HG03060 (cell line): ENCODE measurements at regions not wholly inside any gene's neighbourhood (a gene's known extent, or its start where the extent isn't known, plus 50 kb on each side); places are given as distances from the start of the nearest gene placed in this dataset.
"Not testable (repeated sequence)": the region's sequence is repeated elsewhere in the genome, so short reads cannot be mapped to it uniquely, and the experiment has no call there.

Source experiments
- ATAC-seq: cut with Tn5 transposase; IDR thresholded peaks from one replicate; pipeline ENCODE4 v1.9.1; 2021; ENCODE audit warnings: low read depth, moderate number of reproducible peaks; ENCODE audit not compliant: unreplicated experiment

GRCh38 chr9:26132746-26133312 lies 454.6 kb upstream of the TUSC1 start:
- ATAC-seq, result no peak

GRCh38 chr9:26131886-26132285 lies 453.6 kb upstream of the TUSC1 start:
- no peak for ATAC-seq

- ATAC-seq, result no peak
These were observed 451.0 kb upstream of the TUSC1 start for GRCh38 chr9:26129217-26129616.

GRCh38 chr9:26125693-26126092 lies 447.4 kb upstream of the TUSC1 start:
- no peak for ATAC-seq

- not testable (repeated sequence) for ATAC-seq
These were observed 437.8 kb upstream of the TUSC1 start for GRCh38 chr9:26116085-26116484.

- no peak for ATAC-seq
These were observed 434.5 kb upstream of the TUSC1 start for GRCh38 chr9:26112724-26113123.

GRCh38 chr9:26086396-26086795 lies 408.2 kb upstream of the TUSC1 start:
- no peak for ATAC-seq

GRCh38 chr9:26081847-26082246 lies 403.6 kb upstream of the TUSC1 start:
- ATAC-seq, result no peak

GRCh38 chr9:26078706-26079105 lies 400.5 kb upstream of the TUSC1 start:
- ATAC-seq, result no peak

GRCh38 chr9:26077860-26078259 lies 399.6 kb upstream of the TUSC1 start:
- no peak for ATAC-seq

- no peak for ATAC-seq
These were observed 389.4 kb upstream of the TUSC1 start for GRCh38 chr9:26067608-26068007.

GRCh38 chr9:26066237-26066636 lies 388.0 kb upstream of the TUSC1 start:
- no peak for ATAC-seq

- no peak for ATAC-seq
These were observed 383.8 kb upstream of the TUSC1 start for GRCh38 chr9:26061948-26062575.

GRCh38 chr9:26058111-26058895 lies 380.1 kb upstream of the TUSC1 start:
- ATAC-seq, result no peak

- ATAC-seq, result no peak
These were observed 378.8 kb upstream of the TUSC1 start for GRCh38 chr9:26057050-26057449.

- no peak for ATAC-seq
These were observed 376.6 kb upstream of the TUSC1 start for GRCh38 chr9:26054600-26055520.

GRCh38 chr9:26053954-26054353 lies 375.7 kb upstream of the TUSC1 start:
- ATAC-seq, result no peak

GRCh38 chr9:26043431-26043830 lies 365.2 kb upstream of the TUSC1 start:
- ATAC-seq, result no peak

GRCh38 chr9:26034786-26035185 lies 356.5 kb upstream of the TUSC1 start:
- no peak for ATAC-seq

GRCh38 chr9:26033336-26033735 lies 355.1 kb upstream of the TUSC1 start:
- ATAC-seq, result no peak
